DND-41 (cell line): ENCODE measurements at regions not wholly inside any gene's neighbourhood (a gene's known extent, or its start where the extent isn't known, plus 50 kb on each side); places are given as distances from the start of the nearest gene placed in this dataset.

ENCODE experiments used
- EZH2 ChIP-seq: IDR thresholded peaks from 3 replicates; pipeline ENCODE4 v1.6.1; 2012; ENCODE audit warnings: borderline replicate concordance, low read depth, mild to moderate bottlenecking, moderate library complexity, low read length, inconsistent platforms; ENCODE audit not compliant: severe bottlenecking
- TF ChIP-seq, protein P1 (sequence below): IDR thresholded peaks from 2 replicates; pipeline ENCODE4 v1.5.1; 2012; ENCODE audit warnings: borderline replicate concordance, low read length, moderate library complexity, mild to moderate bottlenecking; ENCODE audit not compliant: poor library complexity, severe bottlenecking; ENCODE audit errors: extremely low read depth

DNA sequence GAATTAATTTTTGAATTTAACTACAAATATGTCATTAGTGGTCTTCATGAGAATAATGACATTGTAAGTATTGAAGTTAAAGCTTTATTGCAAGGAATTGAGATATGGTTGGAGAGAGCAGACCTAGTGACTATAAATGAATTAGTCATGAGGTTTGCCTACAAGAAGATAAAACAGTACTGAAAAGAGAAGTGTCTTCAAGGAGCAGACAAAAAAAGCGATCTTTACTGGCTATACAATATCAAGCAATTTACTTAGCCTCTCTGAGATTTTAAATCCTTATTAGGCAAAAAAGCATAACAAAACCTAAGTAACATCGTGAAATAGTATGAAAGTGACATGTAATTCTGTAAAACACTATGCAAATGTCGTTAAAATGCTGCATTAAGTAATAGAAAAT lies 435.1 kb upstream of the PCDH20 start:
- TF ChIP-seq, protein P1, sequence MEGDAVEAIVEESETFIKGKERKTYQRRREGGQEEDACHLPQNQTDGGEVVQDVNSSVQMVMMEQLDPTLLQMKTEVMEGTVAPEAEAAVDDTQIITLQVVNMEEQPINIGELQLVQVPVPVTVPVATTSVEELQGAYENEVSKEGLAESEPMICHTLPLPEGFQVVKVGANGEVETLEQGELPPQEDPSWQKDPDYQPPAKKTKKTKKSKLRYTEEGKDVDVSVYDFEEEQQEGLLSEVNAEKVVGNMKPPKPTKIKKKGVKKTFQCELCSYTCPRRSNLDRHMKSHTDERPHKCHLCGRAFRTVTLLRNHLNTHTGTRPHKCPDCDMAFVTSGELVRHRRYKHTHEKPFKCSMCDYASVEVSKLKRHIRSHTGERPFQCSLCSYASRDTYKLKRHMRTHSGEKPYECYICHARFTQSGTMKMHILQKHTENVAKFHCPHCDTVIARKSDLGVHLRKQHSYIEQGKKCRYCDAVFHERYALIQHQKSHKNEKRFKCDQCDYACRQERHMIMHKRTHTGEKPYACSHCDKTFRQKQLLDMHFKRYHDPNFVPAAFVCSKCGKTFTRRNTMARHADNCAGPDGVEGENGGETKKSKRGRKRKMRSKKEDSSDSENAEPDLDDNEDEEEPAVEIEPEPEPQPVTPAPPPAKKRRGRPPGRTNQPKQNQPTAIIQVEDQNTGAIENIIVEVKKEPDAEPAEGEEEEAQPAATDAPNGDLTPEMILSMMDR, result no peak
- no peak for TF ChIP-seq EZH2
